GM12872 (cell line): ENCODE measurements at regions not wholly inside any gene's neighbourhood (a gene's known extent, or its start where the extent isn't known, plus 50 kb on each side); places are given as distances from the start of the nearest gene placed in this dataset.

Experiments
- CTCF ChIP-seq: IDR thresholded peaks from 3 replicates; pipeline ENCODE4 v1.5.1; 2011; ENCODE audit warnings: low read depth, mild to moderate bottlenecking, low read length, moderate library complexity; ENCODE audit not compliant: insufficient read depth

DNA sequence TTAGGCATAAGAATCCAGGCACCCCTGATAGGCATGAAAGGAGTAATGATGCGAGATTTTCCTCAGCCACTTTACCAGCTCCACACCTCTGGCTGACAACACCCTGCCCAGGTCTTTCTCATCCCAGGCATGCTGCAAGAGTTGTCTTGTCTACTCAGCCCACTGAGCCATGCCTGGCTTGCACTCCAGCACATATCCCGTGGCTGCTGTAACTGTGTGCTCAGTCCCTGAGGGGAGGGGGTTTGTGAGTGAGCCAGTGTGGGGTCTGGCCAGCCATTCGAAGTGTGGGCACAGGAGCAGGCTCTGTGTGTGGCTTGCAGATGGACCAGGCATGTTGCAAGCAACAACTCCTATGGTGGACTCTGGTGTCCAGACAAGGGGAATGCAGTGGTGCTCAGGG is 529.6 kb downstream of the ADGRL2 start:
- no peak for TF ChIP-seq CTCF

- no peak for TF ChIP-seq CTCF
These were observed 528.5 kb downstream of the ADGRL2 start for GRCh38 chr1:82329226-82329625.

- no peak for TF ChIP-seq CTCF
These were observed 522.6 kb downstream of the ADGRL2 start for GRCh38 chr1:82323144-82323841.

- no peak for TF ChIP-seq CTCF
These were observed 521.1 kb downstream of the ADGRL2 start for GRCh38 chr1:82321794-82322193.

GRCh38 chr1:82319546-82319945 is 518.8 kb downstream of the ADGRL2 start:
- TF ChIP-seq CTCF: no peak

DNA sequence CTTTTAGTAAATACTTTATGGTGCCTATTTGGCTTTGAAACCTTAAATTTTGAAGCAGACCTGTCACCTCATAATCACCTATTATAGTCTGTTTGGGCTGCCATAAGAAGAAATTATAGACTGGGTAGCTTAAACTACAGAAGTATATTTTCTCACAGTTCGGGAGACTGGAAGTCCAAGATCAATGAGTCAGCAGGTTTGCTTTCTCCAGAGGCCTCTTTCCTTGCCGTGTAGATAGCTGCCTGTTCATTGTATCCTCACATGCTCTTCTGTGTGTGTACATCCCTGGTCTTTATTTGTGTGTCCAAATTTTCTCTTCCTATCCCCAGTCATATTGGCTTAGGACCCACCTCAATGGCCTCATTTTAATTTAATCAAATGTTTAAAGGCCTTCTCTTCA is 518.2 kb downstream of the ADGRL2 start:
- TF ChIP-seq CTCF: no peak

GRCh38 chr1:82318265-82318664 is 517.5 kb downstream of the ADGRL2 start:
- TF ChIP-seq CTCF: no peak
